A673 (cell line): ENCODE measurements at regions not wholly inside any gene's neighbourhood (a gene's known extent, or its start where the extent isn't known, plus 50 kb on each side); places are given as distances from the start of the nearest gene placed in this dataset.

Experiments used
- BruUV-seq: library from RNA; stranded (reverse); fragments of 400-500 nt; replicated peaks from 2 replicates; lab custom pipeline; 2021; lab: Mats Ljungman, UMichigan
- CTCF ChIA-PET: fragments of 300-600 bp; sonication (Branson Sonifier 250); formaldehyde crosslinking; loops from one replicate; lab custom pipeline; 2022; ENCODE audit warnings: antibody characterized with exemption; lab: Charles Lee
- POLR2A ChIA-PET: fragments of 300-600 bp; sonication (Branson Sonifier 250); formaldehyde crosslinking; loops from one replicate; lab custom pipeline; 2022; ENCODE audit warnings: antibody characterized with exemption; ENCODE audit not compliant: low non-redundant PET; lab: Charles Lee
- DNase-seq: peaks from one replicate; pipeline ENCODE4 v3.0.0-alpha.2; 2015; ENCODE audit warnings: low spot score
- H3K27ac ChIP-seq: fragments of 200-600 bp; sonication (generic); 2 replicates; pipeline ENCODE4 v1.5.1; 2016; ENCODE audit warnings: mixed run types, low read depth, mild to moderate bottlenecking, mixed read lengths, antibody characterized with exemption, low read length; ENCODE audit not compliant: poor library complexity, severe bottlenecking
- H3K27me3 ChIP-seq: fragments of 200-600 bp; sonication (generic); replicated peaks from 2 replicates; pipeline ENCODE4 v1.6.1; 2017; ENCODE audit warnings: mixed run types, low read depth, mild to moderate bottlenecking, mixed read lengths, antibody characterized with exemption, low read length; ENCODE audit not compliant: insufficient read depth, poor library complexity
- H3K36me3 ChIP-seq: fragments of 200-600 bp; sonication (generic); 2 replicates; pipeline ENCODE4 v1.6.1; 2016; ENCODE audit warnings: mixed run types, mild to moderate bottlenecking, mixed read lengths, antibody characterized with exemption, low read length; ENCODE audit not compliant: insufficient read depth, poor library complexity, severe bottlenecking
- H3K4me1 ChIP-seq: fragments of 200-600 bp; sonication (generic); 2 replicates; pipeline ENCODE4 v1.6.1; 2017; ENCODE audit warnings: mixed run types, mild to moderate bottlenecking, mixed read lengths, antibody characterized with exemption, low read length; ENCODE audit not compliant: insufficient read depth, poor library complexity, severe bottlenecking
- H3K4me3 ChIP-seq: fragments of 200-600 bp; sonication (generic); 2 replicates; pipeline ENCODE4 v1.5.1; 2016; ENCODE audit warnings: low read depth, mixed run types, mild to moderate bottlenecking, mixed read lengths, low read length; ENCODE audit not compliant: poor library complexity, severe bottlenecking
- H3K9me3 ChIP-seq: fragments of 200-600 bp; sonication (generic); 2 replicates; pipeline ENCODE4 v1.6.1; 2016; ENCODE audit warnings: mixed run types, low read depth, mild to moderate bottlenecking, mixed read lengths, antibody characterized with exemption, low read length; ENCODE audit not compliant: poor library complexity, severe bottlenecking
- CTCF ChIP-seq: fragments of 300-800, 200-600 bp; sonication (generic); conservative IDR thresholded peaks from 2 replicates; pipeline ENCODE4 v1.5.1; 2017; ENCODE audit warnings: low read depth, mild to moderate bottlenecking, antibody characterized with exemption, low read length, moderate library complexity, mixed read lengths
- EZH2 ChIP-seq: fragments of 200-600 bp; sonication (generic); IDR thresholded peaks from 2 replicates; pipeline ENCODE4 v1.6.1; 2017; ENCODE audit warnings: borderline replicate concordance, low read depth, mild to moderate bottlenecking, mixed read lengths, antibody characterized with exemption, low read length; ENCODE audit not compliant: poor library complexity, severe bottlenecking
- intact Hi-C: fragments of 100-400 bp; cut with micrococcal nuclease; formaldehyde crosslinking; loops from one replicate; pipeline ENCODE4 v1.10.0; 2022; ENCODE audit not compliant: unreplicated experiment

GRCh38 chr14:97104029-97104428 is 306.8 kb downstream of the VRK1 start:
- POLR2A ChIA-PET: no interaction called here
- intact Hi-C loops: no loop called here

GRCh38 chr14:97106166-97106565 is 309.0 kb downstream of the VRK1 start:
- intact Hi-C loops: no loop called here
- BruUV-seq: no TSS peak
- ChIA-PET POLR2A (no interaction called here), CTCF (no interaction called here)
- Histone ChIP-seq H3K27ac (no peak overlapping the region), H3K27me3 (no peaks in the 10 kb centered on the region), H3K36me3 (no peaks in the 10 kb centered on the region), H3K4me1 (no peaks in the 10 kb centered on the region), H3K4me3 (no peak overlapping the region), H3K9me3 (no peaks in the 10 kb centered on the region)
- TF ChIP-seq CTCF (no peak), EZH2 (no peak)
- no peak for DNase-seq

More at GRCh38 chr14:97104029-97104428, 306.8 kb downstream of the VRK1 start:
- TF ChIP-seq EZH2: no peak
- no peak for TF ChIP-seq CTCF
- Histone ChIP-seq H3K4me1 (no peaks in the 10 kb centered on the region), H3K27ac (no peak overlapping the region), H3K9me3 (no peaks in the 10 kb centered on the region), H3K4me3 (no peak overlapping the region), H3K27me3 (no peaks in the 10 kb centered on the region), H3K36me3 (no peaks in the 10 kb centered on the region)
- CTCF ChIA-PET: no interaction called here
- no peak for DNase-seq
- BruUV-seq: no TSS peak

- intact Hi-C loops: no loop called here
- no TSS peak for BruUV-seq
- H3K4me3 ChIP-seq: no peak overlapping the region
- TF ChIP-seq EZH2 (no peak), CTCF (no peak)
- H3K27me3 ChIP-seq: no peaks in the 10 kb centered on the region
- no peaks in the 10 kb centered on the region for H3K36me3 ChIP-seq
- DNase-seq: no peak
- no peaks in the 10 kb centered on the region for H3K4me1 ChIP-seq
- H3K9me3 ChIP-seq: no peaks in the 10 kb centered on the region
- ChIA-PET CTCF (no interaction called here), POLR2A (no interaction called here)
- no peak overlapping the region for H3K27ac ChIP-seq
These were observed 309.4 kb downstream of the VRK1 start for GRCh38 chr14:97106609-97107008.
